SKM-1 treated with dmso at 0.1 percent for 144 hours (cell line): ENCODE measurements at regions not wholly inside any gene's neighbourhood (a gene's known extent, or its start where the extent isn't known, plus 50 kb on each side); places are given as distances from the start of the nearest gene placed in this dataset.
A peak's percentile ranks its signal among the peaks of the same experiment; 100 is the strongest.

ENCODE experiments used
- DNase-seq: peaks from one replicate; lab custom pipeline; 2025; ENCODE audit not compliant: unreplicated experiment; lab: John Stamatoyannopoulos, UW

GRCh38 chr5:159737263-159737662 lies 179.0 kb upstream of the ADRA1B start:
- DNase-seq = no peak

- DNase-seq = no peak
Observed at GRCh38 chr5:159741829-159742322, 174.4 kb upstream of the ADRA1B start.

DNA sequence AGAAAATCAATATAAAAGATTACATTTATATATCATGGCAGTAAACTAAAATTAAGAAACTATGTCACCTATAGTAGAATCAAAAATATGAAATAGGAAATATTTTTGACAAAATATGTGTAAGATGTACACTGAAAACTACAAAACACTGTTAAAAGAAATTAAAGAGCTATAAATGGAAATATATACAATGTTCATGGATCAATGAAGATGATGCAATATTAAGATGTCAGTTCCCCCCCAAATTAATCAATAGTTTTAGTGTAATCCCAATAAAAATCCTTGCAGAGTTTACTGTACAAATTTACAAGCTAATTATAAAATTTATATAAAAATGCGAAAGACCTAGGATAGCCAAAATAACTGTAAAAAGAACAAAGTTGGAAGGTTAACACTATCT lies 173.0 kb upstream of the ADRA1B start:
- no peak for DNase-seq

DNA sequence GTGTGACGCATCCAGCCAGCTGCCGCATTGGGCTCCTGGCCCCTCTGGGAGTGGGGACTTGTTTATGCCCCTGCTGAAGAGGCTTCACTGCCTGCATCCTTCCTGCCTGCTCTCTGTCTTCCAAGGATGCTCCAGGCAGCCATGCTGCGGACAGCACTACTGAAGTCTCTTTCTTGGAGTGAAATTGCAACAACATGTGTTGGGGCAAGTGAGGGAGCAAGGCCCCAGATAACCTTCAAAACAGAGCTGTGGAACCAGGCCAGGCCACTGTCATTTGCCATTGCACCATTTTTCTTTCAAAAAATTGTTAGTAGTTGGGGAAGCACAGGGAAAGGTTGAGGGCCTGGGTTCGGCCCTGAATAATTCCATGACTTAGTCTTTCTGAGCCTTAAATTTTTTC lies 169.6 kb upstream of the ADRA1B start:
- DNase-seq = no peak

GRCh38 chr5:159749146-159749545 lies 167.1 kb upstream of the ADRA1B start:
- DNase-seq = no peak

- no peak for DNase-seq
Observed at GRCh38 chr5:159750226-159750625, 166.1 kb upstream of the ADRA1B start.

DNA sequence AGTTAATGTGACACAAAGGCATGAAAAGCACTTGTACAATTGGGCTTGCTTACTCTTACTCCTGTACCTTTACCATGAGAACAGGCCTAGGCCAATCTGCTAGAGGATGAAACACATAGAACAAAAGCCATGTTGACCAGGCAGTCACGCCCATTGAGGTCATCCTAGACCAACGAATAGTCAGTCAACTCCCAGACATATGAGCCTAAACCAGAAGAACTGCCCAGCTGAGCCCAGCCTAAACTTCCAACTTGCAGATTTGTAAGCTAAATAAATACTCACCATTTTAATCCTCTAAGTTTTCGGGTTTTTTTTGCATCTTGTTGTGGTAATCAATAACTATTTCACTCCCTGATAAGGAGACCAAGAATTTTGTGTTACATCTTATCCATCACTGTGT lies 164.8 kb upstream of the ADRA1B start:
- no peak for DNase-seq

DNA sequence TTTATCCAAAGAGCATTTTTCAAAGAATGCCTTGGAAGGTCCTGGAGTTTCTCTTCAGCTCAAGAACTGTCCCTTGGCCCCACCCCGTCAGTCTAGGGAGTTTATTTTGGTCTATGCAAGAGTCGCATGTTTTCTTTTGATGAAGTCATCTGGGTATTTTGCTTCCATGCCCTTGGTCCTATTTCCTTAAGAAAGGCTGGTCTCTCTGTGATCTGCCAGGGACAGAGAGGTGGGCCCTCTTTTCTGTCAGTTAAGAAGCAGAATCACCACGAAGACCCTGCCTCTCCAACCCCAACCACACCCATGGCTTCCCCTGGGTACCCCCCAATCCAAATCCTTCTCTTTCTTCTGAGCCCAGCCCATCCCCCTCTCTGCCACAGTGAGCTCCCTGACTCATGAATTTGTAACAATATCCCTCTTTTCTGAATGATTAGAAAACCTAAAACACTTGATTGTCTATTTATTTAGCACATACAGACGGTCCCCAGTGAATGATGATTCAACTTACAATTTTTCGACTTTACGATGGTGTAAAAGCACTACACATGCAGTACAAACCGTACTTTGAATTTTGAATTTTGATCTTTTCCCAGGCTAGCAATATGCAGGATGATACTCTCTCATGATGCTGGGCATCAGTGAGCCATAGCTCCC lies 163.5 kb upstream of the ADRA1B start:
- DNase-seq = no peak

DNA sequence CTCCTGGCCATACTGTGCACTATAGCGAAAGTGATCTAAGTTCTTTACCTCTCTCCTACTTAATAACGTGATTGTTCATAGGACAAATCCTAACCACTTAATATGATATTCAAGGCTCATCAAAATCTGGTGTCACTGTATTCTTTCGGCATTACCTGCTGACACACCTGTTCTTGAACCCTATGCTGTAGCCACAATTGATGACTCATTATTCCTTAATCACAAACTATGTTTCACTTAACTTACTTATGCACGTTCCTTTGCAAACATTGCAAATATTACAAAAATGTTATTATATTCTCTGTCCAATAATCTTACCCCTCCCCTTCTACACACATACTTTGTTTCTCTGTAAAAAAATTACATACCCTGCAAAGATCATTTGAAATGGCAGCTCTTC lies 158.1 kb upstream of the ADRA1B start:
- DNase-seq = no peak

- DNase-seq = no peak
Observed at GRCh38 chr5:159759791-159760290, 156.4 kb upstream of the ADRA1B start.

DNA sequence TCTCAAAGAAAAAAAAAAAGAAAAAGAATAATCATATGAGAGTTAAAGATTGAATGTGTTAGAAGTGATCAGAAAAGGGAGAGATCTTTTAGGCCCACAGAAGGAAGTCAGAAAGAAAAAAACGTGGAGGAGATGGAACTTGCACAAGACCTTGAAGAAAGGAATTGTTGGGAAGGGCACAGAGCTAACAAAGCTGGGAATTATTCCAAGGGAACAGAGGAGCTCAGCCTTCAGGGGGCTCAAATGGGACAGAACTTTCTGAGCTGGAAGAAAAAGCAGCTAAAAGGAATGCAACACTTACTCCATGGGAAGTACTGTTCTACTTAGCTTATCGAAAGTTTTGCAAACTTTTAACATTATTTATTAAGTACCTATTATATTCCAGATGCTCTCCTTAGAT lies 153.4 kb upstream of the ADRA1B start:
- DNase-seq = no peak

- no peak for DNase-seq
Observed at GRCh38 chr5:159763562-159763961, 152.7 kb upstream of the ADRA1B start.

DNA sequence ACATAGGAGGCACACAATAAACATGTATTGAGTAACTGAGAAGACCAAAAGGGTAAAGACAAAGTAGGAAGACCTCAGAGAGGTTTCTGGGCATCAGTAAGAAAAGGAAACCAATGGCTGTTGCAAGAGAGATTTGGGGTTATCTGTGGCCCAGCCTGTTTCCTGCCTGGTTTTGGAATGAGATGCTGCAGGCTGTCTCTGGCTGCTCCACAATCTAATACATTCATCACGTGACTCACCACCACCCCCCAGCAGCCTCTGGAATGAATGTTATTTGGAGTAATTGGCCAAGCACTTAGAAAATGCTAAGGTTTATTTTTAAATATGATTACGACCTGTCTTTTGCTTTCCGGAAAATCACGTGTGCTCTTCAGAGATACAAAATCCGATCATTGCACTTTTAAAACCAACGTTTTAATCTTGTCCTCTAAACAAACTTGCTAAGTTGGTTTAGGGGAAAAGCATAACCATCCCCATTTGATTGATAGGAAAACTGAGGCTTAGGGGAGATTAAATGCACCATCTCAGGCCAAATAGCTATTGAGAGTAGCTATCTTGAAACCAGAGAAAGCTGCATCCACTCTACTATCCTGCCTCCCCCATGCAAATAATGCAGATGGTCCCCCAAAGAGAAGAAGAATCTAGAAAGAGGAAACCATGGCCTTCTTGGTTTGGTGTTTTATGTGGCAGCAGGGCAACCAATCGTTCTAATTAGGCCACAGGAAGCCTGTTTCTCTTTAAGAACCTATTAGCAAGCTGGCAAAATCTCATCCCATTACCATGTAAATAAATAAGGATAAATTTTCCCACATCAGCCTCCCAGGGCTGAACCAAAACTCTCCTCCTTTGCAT lies 151.8 kb upstream of the ADRA1B start:
- DNase-seq = peak; percentile 70

- DNase-seq = no peak
Observed at GRCh38 chr5:159765135-159765433, 151.2 kb upstream of the ADRA1B start.

GRCh38 chr5:159765760-159766517 lies 150.3 kb upstream of the ADRA1B start:
- DNase-seq = no peak

GRCh38 chr5:159768243-159768642 lies 148.0 kb upstream of the ADRA1B start:
- no peak for DNase-seq

- DNase-seq = no peak
Observed at GRCh38 chr5:159772698-159773061, 143.6 kb upstream of the ADRA1B start.

- no peak for DNase-seq
Observed at GRCh38 chr5:159773062-159773924, 143.0 kb upstream of the ADRA1B start.

- no peak for DNase-seq
Observed at GRCh38 chr5:159774476-159775031, 141.7 kb upstream of the ADRA1B start.

- DNase-seq = no peak
Observed at GRCh38 chr5:159775890-159776289, 140.4 kb upstream of the ADRA1B start.
